ENCODE measurements at regions not wholly inside any gene's neighbourhood (a gene's known extent, or its start where the extent isn't known, plus 50 kb on each side); places are given as distances from the start of the nearest gene placed in this dataset.

GRCh38 chr2:111679202-111679601 is 204.8 kb downstream of the ANAPC1 start:
- TF ChIP-seq YY1 (IDR thresholded peaks at IDR 0.05; ENCODE audit: low read depth, low read length) (no peak), POU5F1 (IDR thresholded peaks at IDR 0.05; ENCODE audit: low read depth, low read length) (no peak)
- DNase-seq (ENCODE audit: low read depth in 1 of 2, low spot score in 2 of 2) = no peak
- H3K4me1 ChIP-seq (replicated peaks in 1 of 4; ENCODE audit: control insufficient read depth in 3 of 4, insufficient read depth in 4 of 4, low read length in 3 of 4) = peaks cover 0 to 2% (median 2%) of the 10 kb centered on the region in 4 experiments; a peak in 5 of 7 replicates
- no peak overlapping the region for H4K91ac ChIP-seq (replicated peaks; ENCODE audit: insufficient read length, low read length)
- CTCF ChIA-PET (ENCODE audit: partially characterized antibody) = interaction anchor here (0.7 to 2.5 kb wide), 5 partner anchors 11 to 867 kb away, joined by 3 to 7 read pairs (median 5); no protein-coding TSS in a partner anchor
- H2BK5ac ChIP-seq (ENCODE audit: low read depth, low read length) = no peak overlapping the region
- H3K9ac ChIP-seq (replicated peaks in 1 of 4; ENCODE audit: extremely low read depth in 1 of 4, low read depth in 3 of 4, low read length in 3 of 4) = no peak overlapping the region
- no peak overlapping the region for H2BK20ac ChIP-seq (ENCODE audit: low read length)
- H3K79me1 ChIP-seq (ENCODE audit: low read depth, low read length) = no peaks in the 10 kb centered on the region
- no peak overlapping the region for H3K4me2 ChIP-seq (ENCODE audit: insufficient read depth in 1 of 2, low read depth in 2 of 2, low read length in 2 of 2)
- H3K9me3 ChIP-seq (ENCODE audit: insufficient read depth in 2 of 2, low read depth in 1 of 2, low read length in 1 of 2) = peaks cover 0 to 4% of the 10 kb centered on the region in 2 experiments; a peak in 1 of 4 replicates
- H3K56ac ChIP-seq (replicated peaks; ENCODE audit: insufficient read length, low read depth, low read length) = no peak overlapping the region
- no peak overlapping the region for H3K4ac ChIP-seq (replicated peaks; ENCODE audit: insufficient read length, low read depth, low read length)
- no peak overlapping the region for H4K8ac ChIP-seq (ENCODE audit: extremely low read depth, insufficient read depth, low read length)
- no peak overlapping the region for H3K18ac ChIP-seq (ENCODE audit: extremely low read depth, low read length)
- no peaks in the 10 kb centered on the region for H3K79me2 ChIP-seq (ENCODE audit: control insufficient read depth in 1 of 2, insufficient read depth in 2 of 2, low read length in 2 of 2)
- H3K23me2 ChIP-seq (ENCODE audit: low read depth, low read length) = no peaks in the 10 kb centered on the region
- H3K14ac ChIP-seq (ENCODE audit: insufficient read length) = no peak overlapping the region
- no peak for FAIRE-seq
- no peak overlapping the region for H3K23ac ChIP-seq (ENCODE audit: insufficient read length)
- POLR2A ChIA-PET (ENCODE audit: partially characterized antibody) = interaction anchor here (0.6 kb wide), 1 partner anchor 18 kb away, joined by 3 read pairs; no protein-coding TSS in a partner anchor
- WGBS, 2 experiments (ENCODE audit: extremely low coverage in 1 of 2, insufficient coverage in 1 of 2, insufficient read length in 1 of 2, insufficient replicate concordance in 2 of 2, low coverage in 1 of 2, low lambda C conversion rate in 2 of 2, missing lambda C conversion rate in 1 of 2) = 88% methylated on average over 2 of the region's 2 CpGs; no CpG with 5 or more reads in 1 of the 2 experiments
- H3K4me3 ChIP-seq (ENCODE audit: extremely low read depth in 1 of 4, insufficient read depth in 2 of 4, low read depth in 3 of 4, low read length in 4 of 4) = no peak overlapping the region
- no peak overlapping the region for H2AK5ac ChIP-seq (ENCODE audit: low read depth, low read length)
- H2AFZ ChIP-seq (ENCODE audit: low read length) = no peak overlapping the region
- no peak overlapping the region for H2BK120ac ChIP-seq (replicated peaks; ENCODE audit: low read depth, low read length)
- no peak overlapping the region for H3K27ac ChIP-seq (ENCODE audit: low read depth, low read length)
- no peak overlapping the region for H2BK15ac ChIP-seq (ENCODE audit: low read length)
- no peaks in the 10 kb centered on the region for H3K36me3 ChIP-seq (ENCODE audit: control insufficient read depth in 2 of 4, insufficient read depth in 4 of 4, low read length in 3 of 4)
- no peak overlapping the region for H2BK12ac ChIP-seq (ENCODE audit: low read depth, low read length)
- H4K20me1 ChIP-seq (replicated peaks in 1 of 2; ENCODE audit: control insufficient read depth in 1 of 2, insufficient read depth in 2 of 2, low read length in 2 of 2) = no peaks in the 10 kb centered on the region
- H3K27me3 ChIP-seq (replicated peaks in 1 of 4; ENCODE audit: control insufficient read depth in 3 of 4, extremely low read depth in 1 of 4, insufficient read depth in 3 of 4, low read length in 3 of 4) = no peaks in the 10 kb centered on the region
- H4K5ac ChIP-seq (ENCODE audit: insufficient read length, low read depth, low read length) = no peak overlapping the region

Data from H1 (cell line).